ENCODE measurements at regions not wholly inside any gene's neighbourhood (a gene's known extent, or its start where the extent isn't known, plus 50 kb on each side); places are given as distances from the start of the nearest gene placed in this dataset.

GRCh38 chr12:65534238-65534841 is 255.9 kb downstream of the MSRB3 start:
- 0 out of 2 replicates have a peak, but pooled peaks cover 7% of the 10 kb centered on the region for H3K9me3 ChIP-seq
- 0 out of 2 replicates have a peak, but pooled peaks cover 6% of the 10 kb centered on the region for H3K79me2 ChIP-seq (ENCODE audit: insufficient read depth)
- H3K4me1 ChIP-seq (ENCODE audit: control insufficient read depth in 1 of 2, insufficient read depth in 2 of 2, low read depth in 1 of 2, low read length in 1 of 2): peaks cover 0 to 38% of the 10 kb centered on the region in 2 experiments; a peak in 3 of 4 replicates
- 44% methylated on average over 8 of the region's 8 CpGs for WGBS (ENCODE audit: low lambda C conversion rate)
- no peak for TF ChIP-seq IRF3 (IDR thresholded peaks at IDR 0.05; ENCODE audit: low read depth, low read length)
- TF ChIP-seq TAF1 (IDR thresholded peaks at IDR 0.05; ENCODE audit: borderline replicate concordance, low read depth, low read length): no peak
- TF ChIP-seq NRF1 (IDR thresholded peaks at IDR 0.05; ENCODE audit: low read depth, low read length): no peak
- TF ChIP-seq RCOR1 (IDR thresholded peaks at IDR 0.05; ENCODE audit: low read length): no peak
- no peak for TF ChIP-seq FOXJ3 (CRISPR knock-in tag; IDR thresholded peaks at IDR 0.05)
- TF ChIP-seq FOSL2 (IDR thresholded peaks at IDR 0.05; ENCODE audit: borderline replicate concordance, low read depth): no peak
- no peak for TF ChIP-seq RXRA (IDR thresholded peaks at IDR 0.05; ENCODE audit: borderline replicate concordance, low read depth)
- TF ChIP-seq POLR2AphosphoS5 (IDR thresholded peaks at IDR 0.05; ENCODE audit: low read depth, low read length): no peak
- no peak for TF ChIP-seq CTCF (IDR thresholded peaks at IDR 0.05)
- no peak for DNase-seq
- no peaks in the 10 kb centered on the region for H3K9me2 ChIP-seq
- no peaks in the 10 kb centered on the region for H4K20me1 ChIP-seq (ENCODE audit: insufficient read depth)
- no peak overlapping the region for H2AFZ ChIP-seq (ENCODE audit: low read depth)
- H3F3A ChIP-seq (replicated peaks; ENCODE audit: insufficient read depth): peaks cover 49% of the 10 kb centered on the region
- no peaks in the 10 kb centered on the region for H3K27me3 ChIP-seq (ENCODE audit: insufficient read depth)
- ChIA-PET POLR2A (no interaction called here), CTCF (interaction anchor here (1.7 kb wide), 1 partner anchor 22 kb away, joined by 5 read pairs; no protein-coding TSS in a partner anchor)
- no peak overlapping the region for H3K4me3 ChIP-seq (ENCODE audit: low read depth in 2 of 2, low read length in 1 of 2)
- H3K9ac ChIP-seq: peak overlapping the region; percentile 11; the same call in 1 of the 2 replicates
- H3K27ac ChIP-seq (ENCODE audit: low read depth in 2 of 2, low read length in 1 of 2): peak overlapping the region; percentile 83 to 100; a peak in 3 of 4 replicates
- H3K36me3 ChIP-seq (replicated peaks in 1 of 2; ENCODE audit: control insufficient read depth in 1 of 2, insufficient read depth in 2 of 2, low read length in 1 of 2): peaks cover 0 to 19% of the 10 kb centered on the region in 2 experiments
- H3K4me2 ChIP-seq: 0 out of 2 replicates have a peak overlapping the region, but pooled peaks have one; percentile 9

- Histone ChIP-seq H2AFZ (ENCODE audit: low read depth) (no peak overlapping the region), H3K9me2 (no peaks in the 10 kb centered on the region), H3K27ac (ENCODE audit: low read depth in 2 of 2, low read length in 1 of 2) (peak overlapping the region; percentile 83 to 100; a peak in 3 of 4 replicates), H3K4me2 (peak overlapping the region; percentile 54), H3F3A (replicated peaks; ENCODE audit: insufficient read depth) (peaks cover 65% of the 10 kb centered on the region), H3K4me1 (ENCODE audit: control insufficient read depth in 1 of 2, insufficient read depth in 2 of 2, low read depth in 1 of 2, low read length in 1 of 2) (peaks cover 0 to 38% of the 10 kb centered on the region in 2 experiments; a peak in 3 of 4 replicates), H3K4me3 (ENCODE audit: low read depth in 2 of 2, low read length in 1 of 2) (no peak overlapping the region), H3K27me3 (ENCODE audit: insufficient read depth) (no peaks in the 10 kb centered on the region), H3K79me2 (ENCODE audit: insufficient read depth) (0 out of 2 replicates have a peak, but pooled peaks cover 6% of the 10 kb centered on the region), H3K9ac (peak overlapping the region; percentile 71), H3K9me3 (peaks cover 21% of the 10 kb centered on the region), H4K20me1 (ENCODE audit: insufficient read depth) (no peaks in the 10 kb centered on the region), H3K36me3 (replicated peaks in 1 of 2; ENCODE audit: control insufficient read depth in 1 of 2, insufficient read depth in 2 of 2, low read length in 1 of 2) (peaks cover 0 to 27% of the 10 kb centered on the region in 2 experiments)
- WGBS (ENCODE audit: low lambda C conversion rate): 50% methylated on average over 2 of the region's 2 CpGs
- TF ChIP-seq SMC3 (IDR thresholded peaks at IDR 0.05; ENCODE audit: low read depth, low read length): no peak
- no peak for TF ChIP-seq JUND (IDR thresholded peaks at IDR 0.05)
- no peak for TF ChIP-seq TCF12 (IDR thresholded peaks at IDR 0.05)
- TF ChIP-seq NFIC (IDR thresholded peaks at IDR 0.05; ENCODE audit: borderline replicate concordance): no peak
- no peak for TF ChIP-seq FOXM1 (IDR thresholded peaks at IDR 0.05; ENCODE audit: low read depth)
- no peak for TF ChIP-seq IRF3 (IDR thresholded peaks at IDR 0.05; ENCODE audit: low read depth, low read length)
- no peak for DNase-seq
- CTCF ChIA-PET: interaction anchor here (1.8 kb wide), 1 partner anchor 21 kb away, joined by 9 read pairs; no protein-coding TSS in a partner anchor
- POLR2A ChIA-PET: no interaction called here
Observed at GRCh38 chr12:65535946-65536345, 257.5 kb downstream of the MSRB3 start.

Measured in SK-N-SH (cell line).